Activated CD4-positive, alpha-beta T cell treated with anti-CD3 and anti-CD28 coated beads, Interleukin-2, amount 10 ng/mL, durations not matched to agents 24 days and 14 days (primary cell): ENCODE measurements at regions not wholly inside any gene's neighbourhood (a gene's known extent, or its start where the extent isn't known, plus 50 kb on each side); places are given as distances from the start of the nearest gene placed in this dataset.
"Not testable (repeated sequence)": the region's sequence is repeated elsewhere in the genome, so short reads cannot be mapped to it uniquely, and the experiment has no call there.

Source experiments
- DNase-seq: peaks from one replicate; pipeline ENCODE4 v3.0.0; 2022
- H3K27ac Mint-ChIP-seq: one replicate; pipeline ENCODE4 v1.8.0; 2022; ENCODE audit warnings: mild to moderate bottlenecking, mixed read lengths
- H3K27me3 Mint-ChIP-seq: one replicate; pipeline ENCODE4 v1.8.0; 2022; ENCODE audit warnings: mixed read lengths
- H3K36me3 Mint-ChIP-seq: one replicate; pipeline ENCODE4 v1.8.0; 2022; ENCODE audit warnings: low read depth, mild to moderate bottlenecking, mixed read lengths
- H3K4me1 Mint-ChIP-seq: one replicate; pipeline ENCODE4 v1.8.0; 2021; ENCODE audit warnings: mixed read lengths
- H3K4me3 Mint-ChIP-seq: one replicate; pipeline ENCODE4 v1.8.0; 2022; ENCODE audit warnings: mild to moderate bottlenecking, moderate library complexity, mixed read lengths
- H3K9me3 Mint-ChIP-seq: one replicate; pipeline ENCODE4 v1.8.0; 2021; ENCODE audit warnings: mixed read lengths
- intact Hi-C: fragments of 100-400 bp; cut with micrococcal nuclease; formaldehyde crosslinking; loops from one replicate; pipeline ENCODE4 v1.15.1; 2023

DNA sequence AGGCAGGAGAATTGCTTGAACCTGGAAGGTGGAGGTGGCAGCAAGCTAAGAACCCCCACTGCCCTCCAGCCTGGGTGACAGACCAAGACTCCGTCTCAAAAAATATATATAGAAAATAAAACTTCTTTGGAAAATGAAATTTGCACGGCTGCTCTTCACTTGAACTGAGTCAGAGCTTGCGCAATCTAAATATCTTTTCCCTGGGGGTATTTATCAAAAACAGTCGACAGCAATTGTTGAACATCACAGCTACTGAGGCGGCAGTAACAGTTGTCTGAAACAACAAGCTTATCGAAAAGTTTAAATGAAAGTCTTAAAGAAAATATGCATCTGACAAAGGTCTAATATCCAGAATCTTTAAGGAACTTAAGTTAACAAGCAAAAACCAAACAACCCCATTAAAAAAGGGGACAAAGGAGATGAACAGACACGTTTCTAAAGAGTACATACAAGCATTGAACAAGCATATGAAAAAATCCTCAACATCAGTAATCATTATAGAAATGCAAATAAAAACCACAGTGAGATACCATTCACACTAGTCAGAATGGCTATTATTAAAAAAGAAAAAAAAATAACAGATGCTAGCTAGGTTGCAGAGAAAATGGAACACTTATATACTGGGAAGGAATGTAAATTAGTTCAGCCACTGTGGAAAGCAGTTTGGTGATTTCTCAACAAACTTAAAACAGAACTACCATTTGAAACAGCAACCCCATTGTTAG is 153.6 kb upstream of the CDH9 start:
- intact Hi-C loops = no loop called here
- no peaks in the 10 kb centered on the region for H3K4me1 Mint-ChIP-seq
- H3K4me3 Mint-ChIP-seq = no peak overlapping the region
- H3K9me3 Mint-ChIP-seq = peaks cover 5% of the 10 kb centered on the region
- no peak overlapping the region for H3K27ac Mint-ChIP-seq
- H3K36me3 Mint-ChIP-seq = no peaks in the 10 kb centered on the region
- no peak for DNase-seq
- no peaks in the 10 kb centered on the region for H3K27me3 Mint-ChIP-seq

DNA sequence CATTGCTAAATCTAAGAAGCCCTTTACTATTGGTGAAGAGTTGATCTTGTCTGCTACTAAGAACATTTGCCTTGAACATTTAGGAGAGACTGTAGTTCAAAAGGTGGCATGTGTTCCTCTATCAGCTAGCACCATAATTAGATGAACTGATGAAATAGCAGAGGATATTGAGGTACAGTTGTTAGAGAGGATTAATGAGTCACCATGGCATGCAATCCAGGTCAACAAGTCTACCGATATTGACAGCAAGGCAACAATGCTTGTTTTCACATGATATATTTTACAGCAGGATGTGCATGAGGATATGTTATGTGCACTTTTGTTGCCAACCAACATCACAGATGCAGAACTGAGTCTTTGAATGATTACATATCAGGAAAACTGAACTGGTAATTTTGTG is 134.3 kb upstream of the CDH9 start:
- no peak overlapping the region for H3K27ac Mint-ChIP-seq
- no peaks in the 10 kb centered on the region for H3K4me1 Mint-ChIP-seq
- no peaks in the 10 kb centered on the region for H3K36me3 Mint-ChIP-seq
- H3K4me3 Mint-ChIP-seq = no peak overlapping the region
- no peak for DNase-seq
- intact Hi-C loops = no loop called here
- H3K27me3 Mint-ChIP-seq = no peaks in the 10 kb centered on the region
- peaks cover 8% of the 10 kb centered on the region for H3K9me3 Mint-ChIP-seq

DNA sequence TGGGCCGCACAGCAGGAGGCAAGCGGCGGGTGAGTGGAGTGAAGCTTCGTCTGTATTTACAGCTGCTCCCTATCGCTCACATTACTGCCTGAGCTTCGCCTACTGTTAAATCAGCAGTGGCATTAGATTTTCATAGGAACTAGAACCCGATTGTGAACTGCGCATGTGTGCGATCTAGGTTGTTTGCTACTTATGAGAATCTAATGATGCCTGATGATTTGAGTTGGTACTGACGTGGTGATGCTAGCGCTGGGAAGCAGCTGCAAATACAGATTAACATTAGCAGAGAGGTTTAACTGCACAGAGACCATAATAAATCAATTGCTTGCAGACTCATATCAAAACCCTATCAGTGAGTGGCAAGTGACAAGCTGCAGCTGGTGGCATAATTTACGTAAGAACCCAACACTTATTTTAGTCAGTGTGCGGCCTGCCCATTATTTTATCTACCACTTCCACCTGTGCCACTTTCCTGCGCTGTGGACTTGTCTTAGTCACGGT is 133.4 kb upstream of the CDH9 start:
- DNase-seq = no peak
- peaks cover 8% of the 10 kb centered on the region for H3K9me3 Mint-ChIP-seq
- no peaks in the 10 kb centered on the region for H3K4me1 Mint-ChIP-seq
- intact Hi-C loops = no loop called here
- no peak overlapping the region for H3K4me3 Mint-ChIP-seq
- H3K27me3 Mint-ChIP-seq = no peaks in the 10 kb centered on the region
- H3K36me3 Mint-ChIP-seq = no peaks in the 10 kb centered on the region
- no peak overlapping the region for H3K27ac Mint-ChIP-seq

DNA sequence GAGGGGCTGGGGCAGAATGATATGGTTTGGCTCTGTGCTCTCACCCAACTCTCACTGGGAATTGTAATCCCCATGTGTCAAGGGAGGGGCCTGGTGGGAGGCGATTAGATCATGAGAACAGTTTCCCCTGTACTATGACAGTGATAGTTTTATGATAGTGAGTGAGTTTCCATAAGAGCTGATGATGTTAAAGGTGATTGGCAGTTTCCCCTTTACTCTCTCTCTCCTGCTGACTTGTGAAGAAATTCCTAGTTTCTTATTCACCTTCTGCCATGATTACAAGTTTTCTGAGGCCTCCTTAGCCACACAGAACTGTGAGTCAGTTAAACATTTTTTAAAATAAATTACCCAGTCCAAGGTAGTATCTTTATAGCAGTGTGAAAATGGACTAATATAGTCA is 120.4 kb upstream of the CDH9 start:
- H3K9me3 Mint-ChIP-seq = peaks cover 24% of the 10 kb centered on the region
- H3K36me3 Mint-ChIP-seq = no peaks in the 10 kb centered on the region
- H3K27ac Mint-ChIP-seq = no peak overlapping the region
- intact Hi-C loops = no loop called here
- no peaks in the 10 kb centered on the region for H3K27me3 Mint-ChIP-seq
- no peak overlapping the region for H3K4me3 Mint-ChIP-seq
- no peaks in the 10 kb centered on the region for H3K4me1 Mint-ChIP-seq
- no peak for DNase-seq

DNA sequence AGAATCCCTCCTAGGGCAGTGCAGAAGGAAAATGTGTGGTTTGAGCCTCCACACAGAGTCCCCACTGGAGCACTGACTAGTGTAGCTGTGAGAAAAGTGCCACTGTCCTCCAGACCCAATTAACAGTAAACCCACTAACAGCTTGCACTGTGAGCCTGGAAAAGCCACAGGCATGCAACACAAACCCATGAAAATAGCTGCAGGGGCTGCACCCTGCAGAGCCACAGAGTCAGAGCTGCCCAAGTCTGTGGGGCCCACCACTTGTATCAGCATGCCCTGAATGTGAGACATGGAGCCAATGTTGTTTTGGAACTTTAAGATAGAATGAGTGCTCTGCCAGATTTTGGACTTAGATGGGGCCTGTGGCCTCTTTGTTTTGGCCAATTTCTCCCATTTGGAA is 119.8 kb upstream of the CDH9 start:
- Mint-ChIP-seq H3K4me3 (no peak overlapping the region), H3K27me3 (no peaks in the 10 kb centered on the region), H3K4me1 (no peaks in the 10 kb centered on the region), H3K36me3 (no peaks in the 10 kb centered on the region), H3K9me3 (peaks cover 24% of the 10 kb centered on the region), H3K27ac (no peak overlapping the region)
- intact Hi-C loops = no loop called here
- DNase-seq = no peak

DNA sequence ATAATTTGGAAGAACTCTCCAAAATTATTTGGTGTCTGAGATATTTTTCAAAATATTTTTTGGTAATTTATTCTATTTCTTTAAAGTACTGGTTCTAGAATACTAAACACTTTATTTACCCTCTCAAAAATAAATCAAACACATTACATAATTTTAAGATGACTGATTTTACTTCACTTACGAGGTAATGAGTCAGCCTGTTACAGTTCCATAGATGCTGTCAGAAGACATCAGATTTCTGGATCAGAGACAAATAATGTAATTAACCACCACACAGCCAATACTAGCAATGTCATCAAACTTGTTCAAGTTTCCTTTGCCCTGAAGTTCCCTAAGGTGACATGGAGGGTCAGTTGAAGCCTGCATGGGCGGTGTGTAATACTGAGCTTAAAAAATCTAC is 106.1 kb upstream of the CDH9 start:
- Mint-ChIP-seq H3K4me1 (no peaks in the 10 kb centered on the region), H3K27me3 (no peaks in the 10 kb centered on the region), H3K36me3 (no peaks in the 10 kb centered on the region), H3K27ac (no peak overlapping the region), H3K9me3 (peaks cover 4% of the 10 kb centered on the region), H3K4me3 (no peak overlapping the region)
- no peak for DNase-seq
- intact Hi-C loops = no loop called here

DNA sequence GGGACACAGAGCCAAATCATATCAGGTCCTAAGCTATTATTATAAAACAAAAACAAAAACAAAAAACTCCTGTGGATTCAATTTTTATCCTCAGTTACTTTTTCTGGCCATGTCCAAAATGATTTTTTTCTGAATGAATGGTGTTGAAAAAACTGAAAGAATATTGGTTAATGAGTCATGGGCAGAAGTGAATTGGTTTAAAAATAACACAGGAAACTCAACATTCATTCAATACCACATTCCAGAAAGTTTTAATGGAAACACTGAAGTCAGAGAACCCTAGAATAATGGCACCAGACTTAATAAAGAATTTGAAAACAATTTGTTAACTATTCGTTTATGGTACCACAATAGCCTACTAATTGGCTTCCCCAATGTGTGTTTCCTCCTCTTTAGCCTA is 102.4 kb upstream of the CDH9 start:
- no peak overlapping the region for H3K4me3 Mint-ChIP-seq
- intact Hi-C loops = no loop called here
- no peak overlapping the region for H3K27ac Mint-ChIP-seq

DNA sequence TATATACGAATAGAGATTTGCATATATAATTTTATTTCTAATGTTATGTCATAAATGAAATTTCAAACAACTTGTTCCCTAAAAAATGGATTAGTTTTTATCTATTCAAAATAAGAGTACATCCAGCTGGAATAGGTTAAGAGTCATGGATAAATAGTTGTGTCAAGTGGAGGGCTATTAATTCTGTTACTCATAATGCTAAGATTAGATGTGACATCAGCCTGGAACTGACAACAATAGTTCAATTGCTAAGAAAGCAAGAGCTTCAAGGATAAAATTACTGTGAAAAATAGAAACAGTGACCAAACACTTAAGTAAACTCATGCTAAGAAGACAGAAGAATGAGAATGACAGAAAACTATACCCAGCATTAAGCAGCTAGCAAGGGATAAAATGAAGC is 92.2 kb upstream of the CDH9 start:
- intact Hi-C loops = no loop called here
- H3K4me3 Mint-ChIP-seq = no peak overlapping the region
- no peaks in the 10 kb centered on the region for H3K36me3 Mint-ChIP-seq
- H3K4me1 Mint-ChIP-seq = no peaks in the 10 kb centered on the region
- peaks cover 7% of the 10 kb centered on the region for H3K9me3 Mint-ChIP-seq
- no peaks in the 10 kb centered on the region for H3K27me3 Mint-ChIP-seq
- no peak overlapping the region for H3K27ac Mint-ChIP-seq
- DNase-seq = no peak

More for the DNA sequence above, 102.4 kb upstream of the CDH9 start:
- no peak for DNase-seq
- Mint-ChIP-seq H3K36me3 (no peaks in the 10 kb centered on the region), H3K4me1 (no peaks in the 10 kb centered on the region), H3K9me3 (peaks cover 4% of the 10 kb centered on the region), H3K27me3 (no peaks in the 10 kb centered on the region)

DNA sequence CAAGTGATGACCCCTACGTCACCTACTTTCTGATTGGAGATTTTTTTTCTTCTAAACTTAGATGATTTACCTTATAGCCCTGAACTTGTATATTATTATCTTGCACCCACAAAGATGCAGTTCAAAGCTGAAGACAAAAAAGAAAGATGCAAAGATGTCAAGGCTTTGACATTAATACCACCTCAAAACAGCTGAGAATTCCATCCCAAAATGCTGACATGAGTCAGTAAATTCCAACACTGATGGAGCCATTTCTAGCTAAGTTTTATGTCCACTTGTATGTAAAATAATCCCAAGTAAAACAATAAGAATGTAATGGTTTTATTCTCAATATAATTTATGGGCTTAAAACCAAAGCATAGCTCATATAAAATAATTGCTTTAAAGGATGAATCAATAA is 91.5 kb upstream of the CDH9 start:
- no peak for DNase-seq
- peaks cover 4% of the 10 kb centered on the region for H3K9me3 Mint-ChIP-seq
- intact Hi-C loops = no loop called here
- H3K4me1 Mint-ChIP-seq = no peaks in the 10 kb centered on the region
- H3K27ac Mint-ChIP-seq = no peak overlapping the region
- H3K27me3 Mint-ChIP-seq = no peaks in the 10 kb centered on the region
- no peaks in the 10 kb centered on the region for H3K36me3 Mint-ChIP-seq
- H3K4me3 Mint-ChIP-seq = no peak overlapping the region

DNA sequence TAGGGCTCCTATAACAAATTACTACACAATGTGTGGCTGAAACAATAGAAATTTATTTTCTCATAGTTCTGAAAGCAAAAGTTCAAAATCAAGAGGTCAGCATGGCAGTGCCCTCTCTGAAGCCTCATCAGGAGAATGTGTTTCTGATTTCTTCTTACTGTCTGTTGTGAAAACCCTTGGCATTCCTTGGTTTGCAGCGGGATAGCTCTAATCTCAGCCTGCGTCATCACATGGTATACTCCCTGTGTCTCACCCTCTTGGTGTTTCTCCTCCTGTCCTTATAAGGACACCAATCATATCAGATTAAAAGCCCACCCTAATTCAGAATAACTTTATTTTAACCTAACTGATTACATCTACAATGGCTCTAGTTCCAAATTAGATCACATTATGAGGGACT is 87.5 kb upstream of the CDH9 start:
- DNase-seq = no peak
- Mint-ChIP-seq H3K27ac (no peak overlapping the region), H3K27me3 (no peaks in the 10 kb centered on the region), H3K4me3 (no peak overlapping the region), H3K9me3 (peaks cover 4% of the 10 kb centered on the region), H3K36me3 (no peaks in the 10 kb centered on the region), H3K4me1 (no peaks in the 10 kb centered on the region)
- intact Hi-C loops = no loop called here

DNA sequence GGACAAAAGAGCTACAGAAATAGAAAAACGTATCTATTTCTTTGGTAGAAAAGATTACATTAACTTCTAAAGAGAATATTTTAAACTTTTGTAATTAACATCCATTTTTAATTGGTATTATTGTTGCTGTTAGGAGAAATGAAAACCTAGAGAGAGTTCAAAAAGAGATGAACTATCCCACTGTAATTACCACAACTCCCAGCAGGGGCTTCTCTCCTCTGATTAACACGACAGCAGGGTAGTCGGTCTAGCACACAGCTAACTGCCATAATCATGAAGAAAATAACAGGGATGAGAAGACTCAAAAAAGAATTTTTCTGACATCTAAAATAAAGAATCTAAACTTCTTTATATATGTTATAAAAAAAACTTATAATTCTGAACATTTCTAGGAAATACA is 86.2 kb upstream of the CDH9 start:
- Mint-ChIP-seq H3K4me1 (no peaks in the 10 kb centered on the region), H3K4me3 (no peak overlapping the region), H3K36me3 (no peaks in the 10 kb centered on the region), H3K27me3 (no peaks in the 10 kb centered on the region), H3K9me3 (peaks cover 8% of the 10 kb centered on the region), H3K27ac (no peak overlapping the region)
- intact Hi-C loops = no loop called here
- no peak for DNase-seq

DNA sequence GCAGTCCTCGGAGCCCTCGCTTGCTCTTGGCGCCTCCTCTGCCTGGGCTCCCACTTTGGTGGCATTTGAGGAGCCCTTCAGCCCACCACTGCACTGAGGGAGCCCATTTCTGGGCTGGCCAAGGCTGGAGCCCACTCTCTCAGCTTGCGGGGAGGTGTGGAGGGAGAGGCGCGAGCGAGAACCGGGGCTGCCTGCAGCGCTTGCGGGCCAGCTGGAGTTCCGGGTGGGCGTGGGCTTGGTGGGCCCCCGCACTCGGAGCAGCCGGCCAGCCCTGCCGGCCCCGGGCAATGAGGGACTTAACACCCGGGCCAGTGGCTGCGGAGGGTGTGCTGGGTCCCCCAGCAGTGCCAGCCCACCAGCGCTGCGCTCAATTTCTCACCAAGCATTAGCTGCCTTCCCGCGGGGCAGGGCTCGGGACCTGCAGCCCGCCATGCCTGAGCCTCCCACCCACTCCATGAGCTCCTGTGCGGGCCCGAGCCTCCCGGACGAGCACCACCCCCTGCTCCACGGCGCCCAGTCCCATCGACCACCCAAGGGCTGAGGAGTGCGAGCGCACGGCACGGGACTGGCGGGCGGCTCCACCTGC is 81.4 kb upstream of the CDH9 start:
- H3K4me3 Mint-ChIP-seq, H3K27me3 Mint-ChIP-seq, H3K36me3 Mint-ChIP-seq, H3K4me1 Mint-ChIP-seq, intact Hi-C loops, DNase-seq, H3K9me3 Mint-ChIP-seq, H3K27ac Mint-ChIP-seq: not testable (repeated sequence)

DNA sequence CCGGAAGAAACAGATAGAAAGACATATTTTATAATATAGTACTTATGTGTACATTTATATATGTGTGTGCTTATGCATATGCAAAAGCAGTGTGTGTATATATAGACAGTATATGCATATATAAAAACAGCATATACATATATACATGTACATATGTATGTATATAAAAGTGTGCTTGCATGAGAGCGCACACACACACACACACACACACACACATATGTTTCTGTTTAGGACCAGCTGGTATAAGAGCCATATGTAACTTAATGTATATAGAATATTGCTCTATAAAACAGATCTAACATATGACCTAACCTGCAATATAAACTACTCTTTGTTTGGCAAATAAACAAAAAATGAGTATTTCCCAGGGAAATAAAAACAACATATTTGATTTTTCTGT is 65.1 kb upstream of the CDH9 start:
- no peaks in the 10 kb centered on the region for H3K27me3 Mint-ChIP-seq
- H3K9me3 Mint-ChIP-seq = peaks cover 4% of the 10 kb centered on the region
- no peak for DNase-seq
- no peaks in the 10 kb centered on the region for H3K4me1 Mint-ChIP-seq
- no peak overlapping the region for H3K4me3 Mint-ChIP-seq
- H3K27ac Mint-ChIP-seq = no peak overlapping the region
- intact Hi-C loops = no loop called here
- no peaks in the 10 kb centered on the region for H3K36me3 Mint-ChIP-seq

DNA sequence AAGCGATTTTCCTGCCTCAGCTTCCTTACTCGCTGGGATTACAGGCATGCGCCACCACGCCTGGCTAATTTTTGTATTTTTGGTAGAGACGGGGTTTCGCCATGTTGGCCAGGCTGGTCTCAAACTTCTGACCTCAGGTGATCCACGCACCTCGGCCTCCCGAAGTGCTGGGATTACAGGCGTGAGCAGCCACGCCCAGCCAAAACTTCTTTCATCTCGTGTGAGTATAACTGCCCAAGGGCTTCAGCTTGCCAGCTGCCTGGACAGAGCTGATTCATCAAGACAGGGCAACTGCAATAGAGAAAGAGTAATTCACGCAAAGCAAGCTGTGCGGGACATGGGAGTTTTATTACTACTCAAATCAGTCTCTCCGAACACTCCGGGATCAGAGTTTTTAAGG is 57.4 kb upstream of the CDH9 start:
- H3K27me3 Mint-ChIP-seq, H3K36me3 Mint-ChIP-seq, H3K4me3 Mint-ChIP-seq, DNase-seq, intact Hi-C loops, H3K27ac Mint-ChIP-seq, H3K4me1 Mint-ChIP-seq, H3K9me3 Mint-ChIP-seq: not testable (repeated sequence)

DNA sequence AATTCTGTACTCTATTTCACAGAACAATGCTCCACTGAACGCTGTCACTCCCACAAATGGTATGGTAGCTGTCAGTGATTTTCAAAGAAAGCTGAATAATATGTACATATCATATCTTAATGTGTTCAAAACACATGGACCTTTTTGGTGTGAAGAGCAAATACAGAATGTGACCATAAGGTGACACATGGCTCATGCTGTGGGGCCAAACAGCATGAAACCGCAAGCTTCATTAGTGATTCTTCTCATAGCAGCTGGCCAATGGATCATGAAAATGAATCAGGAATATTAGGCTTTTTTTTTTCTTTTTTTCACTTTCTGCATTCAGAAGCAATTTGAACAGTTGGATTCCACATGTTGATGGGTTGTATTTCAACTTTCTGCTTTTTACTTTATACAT is 54.9 kb upstream of the CDH9 start:
- no peak overlapping the region for H3K27ac Mint-ChIP-seq
- H3K9me3 Mint-ChIP-seq = no peaks in the 10 kb centered on the region

More for the DNA sequence above, 54.9 kb upstream of the CDH9 start:
- H3K27me3 Mint-ChIP-seq = no peaks in the 10 kb centered on the region
- no peak overlapping the region for H3K4me3 Mint-ChIP-seq
- no peaks in the 10 kb centered on the region for H3K36me3 Mint-ChIP-seq
- DNase-seq = no peak
- no peaks in the 10 kb centered on the region for H3K4me1 Mint-ChIP-seq
- intact Hi-C loops = no loop called here
